AG09319 (cell line): ENCODE measurements at regions not wholly inside any gene's neighbourhood (a gene's known extent, or its start where the extent isn't known, plus 50 kb on each side); places are given as distances from the start of the nearest gene placed in this dataset.

ENCODE experiments used
- DNase-seq: peaks from one replicate; pipeline ENCODE4 v3.0.0-alpha.2; 2010; ENCODE audit warnings: low read depth; ENCODE audit errors: extremely low read depth
- TF ChIP-seq, protein P1 (sequence below): IDR thresholded peaks from 2 replicates; pipeline ENCODE4 v1.5.1; 2011; ENCODE audit warnings: low read depth, mild to moderate bottlenecking, inconsistent platforms, low read length, moderate library complexity

DNA sequence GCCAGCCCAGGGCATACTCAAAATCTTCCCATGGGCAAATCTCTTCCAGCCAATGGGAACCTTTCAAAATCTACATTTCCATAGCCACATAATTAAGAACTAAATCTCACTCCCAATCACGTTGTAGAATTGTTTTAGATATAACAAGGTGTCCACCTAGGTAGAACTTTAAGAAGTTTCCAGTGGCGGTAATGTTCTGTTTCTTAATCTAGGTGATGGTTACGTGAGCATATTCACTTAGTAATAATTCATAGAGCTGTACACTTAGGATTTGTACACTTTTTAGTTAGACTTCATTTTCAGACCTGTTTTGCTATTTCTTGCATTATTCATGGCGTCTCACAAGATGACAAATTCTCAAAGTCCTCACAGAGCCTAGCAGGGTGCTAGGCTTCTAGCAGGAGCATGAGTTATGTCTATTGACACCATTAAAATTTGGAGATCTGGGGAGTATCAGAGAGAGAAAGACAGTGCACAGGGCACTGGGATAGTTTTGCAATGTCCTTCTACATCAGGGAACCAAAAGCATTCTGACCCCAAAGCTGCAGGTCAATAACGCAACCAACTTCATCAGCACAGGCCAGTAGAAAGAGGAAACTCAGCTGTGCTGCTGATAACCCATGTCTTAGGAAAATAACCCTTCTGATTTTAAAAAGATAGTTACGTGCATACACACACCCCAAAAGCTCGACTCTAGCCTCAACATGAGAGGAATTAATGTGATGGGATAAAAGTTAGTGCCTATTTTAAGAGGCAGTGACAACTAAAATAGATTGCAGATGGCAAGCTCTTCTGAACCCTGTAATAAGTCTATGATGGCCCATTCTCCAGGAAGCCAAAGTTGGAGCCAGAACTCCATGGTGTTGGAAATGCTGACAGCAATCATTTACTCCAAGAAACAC is 518.1 kb upstream of the JARID2 start:
- DNase-seq = no peak
- TF ChIP-seq, protein P1, sequence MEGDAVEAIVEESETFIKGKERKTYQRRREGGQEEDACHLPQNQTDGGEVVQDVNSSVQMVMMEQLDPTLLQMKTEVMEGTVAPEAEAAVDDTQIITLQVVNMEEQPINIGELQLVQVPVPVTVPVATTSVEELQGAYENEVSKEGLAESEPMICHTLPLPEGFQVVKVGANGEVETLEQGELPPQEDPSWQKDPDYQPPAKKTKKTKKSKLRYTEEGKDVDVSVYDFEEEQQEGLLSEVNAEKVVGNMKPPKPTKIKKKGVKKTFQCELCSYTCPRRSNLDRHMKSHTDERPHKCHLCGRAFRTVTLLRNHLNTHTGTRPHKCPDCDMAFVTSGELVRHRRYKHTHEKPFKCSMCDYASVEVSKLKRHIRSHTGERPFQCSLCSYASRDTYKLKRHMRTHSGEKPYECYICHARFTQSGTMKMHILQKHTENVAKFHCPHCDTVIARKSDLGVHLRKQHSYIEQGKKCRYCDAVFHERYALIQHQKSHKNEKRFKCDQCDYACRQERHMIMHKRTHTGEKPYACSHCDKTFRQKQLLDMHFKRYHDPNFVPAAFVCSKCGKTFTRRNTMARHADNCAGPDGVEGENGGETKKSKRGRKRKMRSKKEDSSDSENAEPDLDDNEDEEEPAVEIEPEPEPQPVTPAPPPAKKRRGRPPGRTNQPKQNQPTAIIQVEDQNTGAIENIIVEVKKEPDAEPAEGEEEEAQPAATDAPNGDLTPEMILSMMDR = no peak

DNA sequence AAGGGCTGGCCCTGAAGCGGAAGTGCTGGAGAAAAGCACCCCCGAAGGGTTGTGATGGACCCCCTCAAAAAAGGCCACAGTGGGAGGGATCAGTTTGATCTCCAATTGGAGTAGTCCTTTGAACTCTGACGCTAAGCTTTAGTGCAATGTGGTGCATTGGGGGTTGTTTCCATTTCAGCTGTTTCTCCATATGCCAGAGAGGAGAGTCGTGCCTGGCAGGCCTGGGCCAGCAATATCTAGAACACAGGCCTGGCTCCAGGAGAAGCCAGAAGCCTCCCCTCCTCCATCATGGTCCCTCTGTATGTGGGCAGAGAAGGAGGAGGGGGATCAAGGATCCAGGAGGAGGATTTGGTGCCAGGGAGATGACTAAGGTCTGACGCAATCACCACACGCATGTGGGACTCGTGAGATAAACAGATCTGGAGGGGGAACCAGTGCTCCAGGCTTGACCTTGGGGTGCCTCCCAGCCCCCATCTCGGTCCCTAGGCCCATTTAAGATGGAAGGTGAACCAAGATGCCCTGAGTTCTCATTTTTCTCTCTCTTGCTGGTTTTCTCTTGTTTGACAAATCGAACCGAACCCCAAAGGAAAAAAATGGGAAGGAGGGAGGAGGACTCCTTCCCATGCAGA is 517.4 kb upstream of the JARID2 start:
- DNase-seq = no peak
- TF ChIP-seq, protein P1 = no peak

DNA sequence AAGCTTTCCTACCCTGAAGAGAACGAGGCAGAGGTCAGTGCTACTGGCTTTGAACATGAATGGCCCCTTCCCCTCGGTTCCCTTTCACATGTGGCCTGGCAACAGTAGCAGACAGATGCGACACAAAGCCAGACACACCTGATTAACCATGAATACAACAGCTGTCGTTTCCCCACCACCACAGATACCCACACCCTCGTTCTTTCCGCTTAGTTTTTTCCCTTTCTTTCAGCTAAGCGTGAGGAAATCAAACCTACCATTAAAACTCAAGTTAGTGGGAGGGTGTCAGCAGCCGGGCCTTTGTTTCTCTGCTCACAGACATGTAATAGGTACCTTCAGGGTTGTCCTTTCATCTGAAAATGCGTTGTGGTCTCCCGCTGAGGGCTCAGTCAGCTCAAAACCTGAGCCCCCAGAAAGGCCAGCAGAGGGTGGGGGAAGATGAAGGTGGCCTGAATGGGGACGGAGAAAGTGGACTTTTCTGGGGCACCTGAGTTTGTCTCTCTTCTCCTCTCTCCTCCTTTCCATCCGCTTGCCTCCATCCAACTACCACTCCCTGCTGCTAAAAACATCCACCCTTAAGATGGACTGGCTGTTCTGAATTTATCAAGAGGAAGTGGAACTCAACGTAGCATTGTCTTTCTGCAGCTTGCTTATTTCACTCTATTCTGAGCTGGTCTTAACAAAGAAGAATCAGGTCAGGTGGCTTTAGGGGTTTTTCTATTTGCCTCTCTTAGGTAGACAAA is 516.6 kb upstream of the JARID2 start:
- DNase-seq = no peak
- TF ChIP-seq, protein P1 = no peak

DNA sequence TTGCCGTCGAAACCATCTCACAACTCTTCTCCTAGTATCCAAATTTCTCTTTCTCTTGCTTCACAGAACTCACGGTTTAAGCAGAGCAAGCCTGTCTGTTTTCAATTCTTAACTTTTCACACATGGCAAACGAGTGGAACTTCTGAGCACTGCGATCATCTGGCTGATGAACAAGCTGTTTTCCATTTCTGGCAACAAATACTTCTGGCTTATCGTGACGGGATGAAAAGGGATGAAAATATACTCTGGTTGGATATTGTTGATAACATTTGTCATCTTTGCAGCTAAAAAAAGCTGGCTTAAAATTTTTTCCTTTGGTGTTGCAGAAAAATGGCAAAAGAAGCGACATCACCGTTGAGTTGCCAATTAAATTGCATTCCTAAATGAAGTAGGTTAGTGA is 515.2 kb upstream of the JARID2 start:
- TF ChIP-seq, protein P1 = no peak
- DNase-seq = no peak

DNA sequence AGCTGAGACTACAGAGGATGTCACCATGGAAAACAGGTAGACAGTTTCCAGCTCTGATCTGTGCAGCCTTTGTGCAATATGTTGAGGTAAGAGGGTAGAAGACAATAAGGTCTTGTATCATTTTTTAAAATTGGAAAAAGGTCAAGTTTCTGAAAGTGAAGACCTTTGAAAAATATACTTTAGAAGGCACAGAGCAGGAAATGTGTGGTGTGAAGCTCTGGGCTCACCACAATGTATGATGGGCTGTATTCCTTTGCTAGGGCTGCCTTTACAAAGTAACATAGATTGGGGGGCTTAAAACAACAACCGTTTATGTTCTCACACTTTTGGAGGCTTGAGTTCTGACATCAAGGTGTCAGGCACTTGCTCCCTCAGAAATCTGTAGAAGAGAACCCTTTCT is 514.3 kb upstream of the JARID2 start:
- TF ChIP-seq, protein P1 = no peak
- no peak for DNase-seq

DNA sequence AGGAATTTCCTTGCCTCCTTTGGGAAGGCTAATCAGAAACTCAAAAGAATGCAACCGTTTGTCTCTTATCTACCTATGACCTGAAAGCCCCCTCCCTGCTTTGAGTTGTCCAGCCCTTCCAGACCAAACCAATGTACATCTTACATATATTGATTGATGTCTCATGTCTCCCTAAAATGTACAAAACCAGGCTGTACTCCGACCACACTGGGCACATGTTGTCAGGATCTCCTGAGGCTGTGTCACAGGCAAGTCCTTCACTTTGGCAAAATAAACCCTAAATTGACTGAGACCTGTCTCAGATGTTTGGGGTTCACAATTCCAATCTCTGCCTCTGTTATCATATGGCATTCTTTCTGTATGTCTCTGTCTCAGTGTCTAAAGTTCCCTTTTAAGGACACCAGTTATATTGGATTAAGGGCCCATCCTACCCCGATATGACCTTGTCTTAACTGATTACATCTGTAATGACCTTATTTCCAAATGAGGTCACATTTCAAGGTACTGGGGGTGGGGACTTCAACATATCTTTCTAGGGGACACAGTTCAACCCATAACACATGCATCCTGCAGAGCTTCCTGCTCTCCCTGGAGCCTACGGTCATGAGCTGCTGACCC is 513.5 kb upstream of the JARID2 start:
- TF ChIP-seq, protein P1 = no peak
- no peak for DNase-seq
